ENCODE measurements at regions not wholly inside any gene's neighbourhood (a gene's known extent, or its start where the extent isn't known, plus 50 kb on each side); places are given as distances from the start of the nearest gene placed in this dataset.

- no peak for TF ChIP-seq YY1 (IDR thresholded peaks at IDR 0.05; ENCODE audit: low read depth)
- TF ChIP-seq RAD21 (IDR thresholded peaks at IDR 0.05; ENCODE audit: low read depth), result no peak
- no peak for TF ChIP-seq TAF1 (IDR thresholded peaks at IDR 0.05; ENCODE audit: low read depth)
- TF ChIP-seq CREB1 (IDR thresholded peaks at IDR 0.05; ENCODE audit: low read depth), result no peak
These were observed 291.3 kb downstream of the OMA1 start for GRCh38 chr1:58255192-58255591.

Data from Ishikawa (cell line).